GM18519 (cell line): ENCODE measurements at regions not wholly inside any gene's neighbourhood (a gene's known extent, or its start where the extent isn't known, plus 50 kb on each side); places are given as distances from the start of the nearest gene placed in this dataset.

ENCODE experiments used
- ATAC-seq: cut with Tn5 transposase; IDR thresholded peaks from one replicate; pipeline ENCODE4 v1.9.1; 2021; ENCODE audit warnings: mild to moderate bottlenecking, moderate library complexity; ENCODE audit not compliant: unreplicated experiment, low FRiP score

GRCh38 chr12:91819132-91819447 lies 326.6 kb downstream of the BTG1 start:
- ATAC-seq = no peak

- no peak for ATAC-seq
Observed at GRCh38 chr12:91818227-91819131, 327.2 kb downstream of the BTG1 start.

DNA sequence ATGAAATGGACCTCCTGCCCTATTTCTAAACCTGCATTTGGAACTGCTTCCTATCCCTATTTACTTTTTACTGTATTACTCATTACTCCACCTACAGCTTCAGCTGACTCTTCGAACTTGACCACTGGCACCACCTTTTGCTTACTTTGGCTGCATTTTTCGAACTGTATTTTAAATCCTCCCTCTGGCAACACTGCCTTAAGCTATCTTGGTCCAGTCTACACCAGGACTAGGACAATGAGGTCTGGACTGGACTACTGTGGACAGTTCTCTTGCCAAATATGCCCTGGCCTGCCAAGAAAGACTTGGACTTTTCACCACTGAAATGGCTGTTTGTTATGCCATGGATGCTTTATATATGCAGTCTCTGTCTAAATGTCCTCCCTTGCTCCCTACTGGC lies 328.1 kb downstream of the BTG1 start:
- ATAC-seq = no peak

- no peak for ATAC-seq
Observed at GRCh38 chr12:91813701-91814100, 331.9 kb downstream of the BTG1 start.

DNA sequence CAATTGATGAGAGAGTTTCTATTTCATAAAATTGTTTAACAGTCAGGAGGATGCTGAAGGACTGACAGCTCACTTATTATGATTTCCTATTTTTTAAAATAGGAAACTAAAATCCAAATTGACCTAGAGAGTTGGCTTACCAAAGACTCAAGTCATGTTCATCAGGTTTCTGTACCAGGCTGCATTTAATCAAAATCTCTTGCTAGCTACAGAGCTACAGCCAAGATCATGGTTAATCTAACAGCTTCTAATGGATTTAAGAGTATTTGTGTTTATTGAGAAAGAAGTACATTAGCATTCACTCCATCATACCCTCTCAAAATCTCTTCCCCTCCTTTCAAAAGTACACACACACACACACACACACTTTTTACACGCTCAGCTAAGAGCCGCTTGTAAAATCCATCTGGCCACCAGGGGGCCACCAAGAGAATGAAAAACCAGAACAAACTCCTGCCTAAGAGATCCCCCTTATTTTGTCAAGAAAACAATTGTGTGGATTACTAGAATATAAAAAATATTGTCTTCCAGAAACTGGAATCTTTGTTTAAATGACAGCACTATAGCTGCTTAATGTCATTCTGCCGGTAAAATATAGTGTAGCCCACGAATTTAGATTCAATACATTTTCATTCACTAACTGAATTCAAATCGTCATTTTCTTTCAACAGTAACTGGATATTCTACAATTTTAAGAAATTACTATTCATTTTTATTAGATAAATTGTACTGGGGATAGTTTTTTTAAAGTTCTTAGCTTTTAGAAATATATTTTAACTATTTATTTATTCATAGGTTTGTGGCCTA lies 334.0 kb downstream of the BTG1 start:
- ATAC-seq = peak; percentile 78

DNA sequence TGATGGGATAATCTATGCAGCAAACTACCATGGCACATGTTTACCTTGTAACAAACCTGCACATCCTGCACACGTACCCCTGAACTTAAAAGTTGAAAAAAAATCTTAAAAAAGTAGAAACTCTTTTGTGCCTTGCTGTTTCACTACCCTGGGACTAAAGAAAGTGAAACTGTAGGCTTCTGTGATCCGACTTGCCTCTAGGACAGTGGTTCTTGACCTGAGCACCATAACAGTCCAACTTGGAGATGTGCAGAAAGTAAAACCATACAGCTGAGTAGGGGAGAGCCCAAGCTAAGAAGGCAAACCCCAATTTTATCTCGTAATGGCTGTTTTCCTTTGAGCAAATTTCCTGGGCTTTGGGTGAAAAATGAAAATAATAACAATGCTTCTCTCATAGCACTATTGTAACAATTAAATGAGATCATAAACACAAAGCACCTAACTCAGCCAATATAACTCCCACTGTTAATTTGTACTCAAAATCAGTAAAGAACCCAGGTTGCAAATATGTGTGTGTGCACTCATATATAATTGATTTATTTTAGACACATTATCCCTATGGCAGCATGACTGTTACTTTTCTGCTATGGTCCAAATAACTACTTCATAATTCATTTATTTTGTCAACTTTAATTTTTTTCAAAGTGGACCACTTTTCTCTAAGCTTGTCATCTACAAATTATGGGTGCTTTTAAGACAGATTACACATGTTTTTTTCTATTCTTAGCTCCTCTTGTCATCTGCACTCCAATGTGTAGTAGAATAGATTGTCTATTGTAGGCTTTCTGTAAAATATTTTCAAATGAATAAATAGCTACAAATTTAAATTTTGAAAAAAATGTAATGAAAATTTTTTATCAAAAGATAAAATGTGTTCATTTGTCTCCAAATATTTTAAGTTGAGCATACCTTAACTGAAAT lies 334.9 kb downstream of the BTG1 start:
- ATAC-seq = no peak

GRCh38 chr12:91810077-91810476 lies 335.6 kb downstream of the BTG1 start:
- no peak for ATAC-seq

DNA sequence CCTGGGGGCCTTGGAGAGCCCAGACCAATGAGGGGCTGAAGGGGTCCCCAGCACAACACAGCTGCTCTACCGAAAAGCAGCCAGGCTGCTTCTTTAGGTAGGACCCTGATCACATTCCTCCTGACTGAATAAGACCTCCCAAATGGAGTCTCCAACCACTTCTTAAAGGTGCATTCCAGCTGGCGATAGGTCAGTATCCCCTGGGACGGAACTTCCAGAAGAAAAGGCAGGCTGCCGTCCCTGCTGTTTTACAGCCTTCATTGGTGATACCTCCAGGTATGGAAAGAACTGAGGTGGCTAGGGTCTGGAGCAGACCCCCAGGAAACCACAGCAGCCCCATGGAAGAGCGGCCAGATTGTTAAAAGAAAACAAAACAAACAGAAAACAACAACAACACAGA lies 340.6 kb downstream of the BTG1 start:
- ATAC-seq = no peak

DNA sequence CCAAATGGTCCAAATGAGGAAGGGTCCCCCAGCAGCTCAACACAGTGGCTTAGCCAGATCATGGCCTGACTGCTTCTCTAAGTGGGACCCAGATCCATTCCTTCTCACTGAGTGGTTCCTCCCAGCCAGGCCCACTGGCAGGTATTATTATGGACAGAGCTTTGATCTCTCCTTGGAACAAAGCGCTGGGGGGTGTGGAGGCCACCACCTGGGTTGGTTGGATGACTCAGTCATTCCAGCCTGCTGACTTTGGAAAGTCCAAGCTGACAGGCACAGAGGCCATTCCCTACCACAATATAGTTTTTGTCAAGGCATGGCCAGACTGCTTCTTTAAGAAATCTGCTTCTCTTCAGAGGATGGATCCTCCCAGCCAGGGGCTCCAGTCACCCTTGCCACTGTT lies 341.1 kb downstream of the BTG1 start:
- ATAC-seq = no peak

GRCh38 chr12:91801048-91801447 lies 344.6 kb downstream of the BTG1 start:
- ATAC-seq = no peak

DNA sequence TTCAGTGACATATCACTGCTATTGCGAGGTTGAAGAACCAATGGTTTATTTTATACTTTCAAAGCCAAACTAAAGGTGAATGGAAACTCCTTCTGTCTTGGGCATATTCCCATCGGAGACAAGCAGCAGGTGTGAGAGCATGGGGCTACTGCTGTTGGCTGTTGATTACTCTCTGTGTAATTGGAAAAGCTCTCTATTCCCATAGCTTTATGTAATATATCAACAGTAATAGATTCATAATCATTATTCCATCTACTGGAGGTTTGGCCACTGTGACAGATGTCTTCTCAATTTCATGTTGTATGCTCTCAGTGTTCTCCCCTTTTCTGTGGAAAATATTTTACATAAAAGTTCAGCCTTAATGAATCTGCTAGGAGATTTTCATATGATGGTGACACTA lies 352.0 kb downstream of the BTG1 start:
- ATAC-seq = no peak

DNA sequence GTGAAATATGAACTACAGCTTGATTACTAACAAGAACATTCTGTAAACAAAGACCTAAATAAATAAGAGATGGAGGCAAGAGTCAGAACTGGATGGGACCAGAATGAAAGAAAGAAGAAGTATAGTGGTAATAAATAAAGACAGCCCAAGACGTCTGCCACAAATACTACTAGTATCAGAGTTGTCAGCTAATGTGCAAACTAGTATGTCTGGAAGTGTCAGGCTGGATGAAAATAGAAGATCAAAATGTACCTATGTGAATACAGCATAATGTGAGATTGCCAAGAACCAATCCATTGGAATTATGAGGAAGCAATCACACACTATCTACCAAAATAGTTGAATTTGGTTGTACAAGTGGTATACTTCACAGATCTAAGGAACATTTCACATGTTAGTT lies 353.0 kb downstream of the BTG1 start:
- no peak for ATAC-seq

DNA sequence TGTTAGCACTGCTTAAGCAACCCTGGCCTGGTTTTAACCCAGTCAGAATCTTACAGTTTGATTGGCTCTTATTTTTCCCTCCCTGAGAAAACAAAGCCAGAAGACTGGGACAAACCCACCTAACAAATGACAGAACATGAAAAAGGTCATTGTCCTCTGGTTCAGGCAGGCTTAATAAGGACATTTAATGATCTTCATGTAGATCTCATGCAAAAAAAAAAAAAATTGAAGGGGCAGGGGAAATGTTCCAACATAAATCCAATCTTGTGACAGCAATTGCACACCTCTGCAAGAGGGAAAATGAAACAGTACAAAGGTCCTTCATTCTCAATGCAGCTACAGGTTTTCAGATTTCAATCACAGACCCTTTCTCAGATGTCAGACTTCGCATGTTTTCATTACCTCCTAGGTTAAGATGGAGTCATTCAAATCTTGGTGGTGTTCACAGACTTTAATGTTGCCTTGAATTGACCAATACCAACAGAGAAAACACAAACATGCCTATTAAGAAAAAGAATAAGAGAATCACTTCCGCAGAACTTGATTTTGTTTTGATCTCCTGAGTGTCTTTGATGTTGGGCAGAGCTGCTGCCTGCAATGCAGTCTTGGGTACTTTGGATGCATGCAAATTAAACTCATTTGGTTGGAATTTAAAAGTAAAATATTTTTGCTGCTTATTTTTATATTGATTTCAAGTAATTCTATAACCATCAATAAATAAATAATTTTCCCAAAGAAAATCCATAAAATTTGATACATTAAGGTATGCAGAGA lies 359.0 kb downstream of the BTG1 start:
- ATAC-seq = no peak

DNA sequence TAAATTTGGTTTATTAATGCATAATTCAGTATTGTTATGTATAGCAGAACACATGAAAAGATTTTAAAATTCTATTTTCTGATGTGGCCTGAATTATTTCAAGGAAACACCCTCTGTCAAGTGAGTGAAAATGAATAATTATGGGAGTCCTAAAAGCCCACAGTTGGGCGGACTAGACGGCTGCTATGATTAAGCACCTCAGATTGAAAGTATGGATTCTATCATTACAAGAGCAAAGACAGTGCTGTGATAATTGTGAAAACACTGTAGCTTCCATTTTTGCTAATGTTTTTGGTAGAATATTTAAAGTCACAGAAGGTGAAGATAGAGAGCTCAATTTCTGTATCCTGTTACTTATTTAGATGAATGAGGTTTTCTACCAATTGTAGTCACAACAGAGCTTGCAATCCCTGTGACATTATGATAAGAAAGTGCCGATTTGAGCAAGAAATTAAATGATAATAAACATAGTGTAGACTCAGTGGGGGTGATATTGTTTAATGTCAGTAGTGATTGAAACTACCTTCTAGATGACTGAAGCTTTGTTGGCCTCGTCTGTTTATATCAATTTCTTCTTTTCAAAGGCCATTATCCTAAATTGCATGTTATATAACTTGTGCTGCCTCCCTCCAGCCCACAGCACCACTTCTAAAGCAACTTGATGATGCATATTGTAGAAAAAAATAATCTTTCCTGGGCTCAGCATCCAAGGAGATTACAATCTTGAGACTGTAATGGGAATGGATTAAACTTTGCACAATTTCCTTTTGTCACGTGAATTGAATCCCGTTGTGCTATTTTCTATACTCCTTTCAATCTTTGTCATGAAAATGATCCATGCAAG lies 359.8 kb downstream of the BTG1 start:
- no peak for ATAC-seq

DNA sequence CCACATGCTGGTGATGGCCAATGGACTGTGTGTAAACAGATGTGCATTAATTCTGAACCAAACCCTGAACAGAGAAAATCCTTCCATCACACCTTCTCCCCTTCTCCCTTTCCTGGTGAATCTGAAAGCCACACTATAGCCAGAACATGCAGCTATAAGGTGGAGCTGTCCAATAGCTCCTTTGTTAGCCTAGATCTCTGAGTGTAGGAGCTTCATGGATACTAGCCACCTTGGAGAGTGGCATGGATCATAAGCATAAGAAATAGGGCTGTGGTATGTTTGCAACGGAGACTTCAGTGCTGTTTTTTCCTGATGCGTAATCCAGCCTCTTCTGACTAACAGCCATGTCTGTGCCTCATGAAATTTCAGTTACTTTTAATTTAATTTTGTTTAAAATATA lies 364.5 kb downstream of the BTG1 start:
- ATAC-seq = no peak

DNA sequence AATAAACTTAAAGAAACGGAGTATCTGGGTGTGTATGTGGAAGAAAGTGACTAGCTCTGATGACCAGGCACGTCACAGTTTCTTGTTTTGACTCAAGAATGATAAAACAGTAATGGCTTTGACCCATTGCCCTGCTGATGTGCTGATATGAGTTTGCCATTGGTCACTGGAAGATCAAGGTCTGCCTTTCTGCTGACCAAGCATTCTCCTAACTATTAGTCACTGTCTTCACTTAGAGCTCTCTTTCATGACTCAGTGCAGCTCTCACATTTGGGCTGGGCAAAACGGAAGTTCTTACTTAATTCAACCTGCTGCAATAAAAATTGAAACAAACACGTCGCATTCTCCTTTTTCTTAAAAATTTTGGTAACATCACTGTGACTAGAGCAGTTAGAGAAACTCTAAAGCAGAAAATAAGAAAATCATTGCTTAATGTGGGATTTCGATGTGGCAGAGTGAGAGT lies 366.7 kb downstream of the BTG1 start:
- ATAC-seq = peak; percentile 92

GRCh38 chr12:91778091-91778832 lies 367.4 kb downstream of the BTG1 start:
- peak; percentile 33 for ATAC-seq

- no peak for ATAC-seq
Observed at GRCh38 chr12:91777268-91777992, 368.2 kb downstream of the BTG1 start.
